ENCODE measurements at regions not wholly inside any gene's neighbourhood (a gene's known extent, or its start where the extent isn't known, plus 50 kb on each side); places are given as distances from the start of the nearest gene placed in this dataset.
"Not testable (repeated sequence)": the region's sequence is repeated elsewhere in the genome, so short reads cannot be mapped to it uniquely, and the experiment has no call there.

- Histone ChIP-seq H3K27me3 (no peaks in the 10 kb centered on the region), H3K27ac (no peak overlapping the region), H3K9me3 (no peaks in the 10 kb centered on the region), H3K4me3 (no peak overlapping the region), H3K9ac (ENCODE audit: low read depth in 2 of 2, low read length in 2 of 2) (no peak overlapping the region), H3K4me1 (no peaks in the 10 kb centered on the region), H3K36me3 (no peaks in the 10 kb centered on the region)
- intact Hi-C loops (cut with DNase I), result no loop called here
- TF ChIP-seq, protein P1, sequence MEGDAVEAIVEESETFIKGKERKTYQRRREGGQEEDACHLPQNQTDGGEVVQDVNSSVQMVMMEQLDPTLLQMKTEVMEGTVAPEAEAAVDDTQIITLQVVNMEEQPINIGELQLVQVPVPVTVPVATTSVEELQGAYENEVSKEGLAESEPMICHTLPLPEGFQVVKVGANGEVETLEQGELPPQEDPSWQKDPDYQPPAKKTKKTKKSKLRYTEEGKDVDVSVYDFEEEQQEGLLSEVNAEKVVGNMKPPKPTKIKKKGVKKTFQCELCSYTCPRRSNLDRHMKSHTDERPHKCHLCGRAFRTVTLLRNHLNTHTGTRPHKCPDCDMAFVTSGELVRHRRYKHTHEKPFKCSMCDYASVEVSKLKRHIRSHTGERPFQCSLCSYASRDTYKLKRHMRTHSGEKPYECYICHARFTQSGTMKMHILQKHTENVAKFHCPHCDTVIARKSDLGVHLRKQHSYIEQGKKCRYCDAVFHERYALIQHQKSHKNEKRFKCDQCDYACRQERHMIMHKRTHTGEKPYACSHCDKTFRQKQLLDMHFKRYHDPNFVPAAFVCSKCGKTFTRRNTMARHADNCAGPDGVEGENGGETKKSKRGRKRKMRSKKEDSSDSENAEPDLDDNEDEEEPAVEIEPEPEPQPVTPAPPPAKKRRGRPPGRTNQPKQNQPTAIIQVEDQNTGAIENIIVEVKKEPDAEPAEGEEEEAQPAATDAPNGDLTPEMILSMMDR (IDR thresholded peaks at IDR 0.05), result no peak
- no peak for DNase-seq
Observed at GRCh38 chr10:90064295-90064694, 362.9 kb downstream of the KIF20B start.

DNA sequence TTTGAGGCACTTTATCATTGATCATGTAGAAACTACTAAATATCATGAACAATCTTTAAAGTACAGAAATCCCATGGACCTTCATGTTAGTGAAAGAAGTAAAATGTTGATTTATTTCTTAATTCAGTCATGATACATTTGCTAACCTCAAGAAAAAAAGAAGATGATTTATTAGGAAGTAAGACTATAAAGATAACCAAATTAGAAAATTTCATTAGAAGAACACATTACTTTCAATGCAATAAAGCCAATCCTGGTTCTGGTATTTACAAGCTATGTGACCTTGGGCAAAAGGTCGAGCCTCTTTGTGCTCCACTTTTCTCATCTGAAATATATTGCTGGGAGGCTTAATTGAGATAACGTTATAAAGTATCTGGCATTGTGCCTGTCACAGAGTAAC lies 365.0 kb downstream of the KIF20B start:
- H3K4me3 ChIP-seq, result no peak overlapping the region
- intact Hi-C loops (cut with DNase I), result no loop called here
- H3K9ac ChIP-seq (ENCODE audit: low read depth in 2 of 2, low read length in 2 of 2), result no peak overlapping the region
- no peaks in the 10 kb centered on the region for H3K36me3 ChIP-seq
- no peaks in the 10 kb centered on the region for H3K9me3 ChIP-seq
- H3K27me3 ChIP-seq, result no peaks in the 10 kb centered on the region
- H3K27ac ChIP-seq, result no peak overlapping the region
- no peaks in the 10 kb centered on the region for H3K4me1 ChIP-seq
- TF ChIP-seq, protein P1 (IDR thresholded peaks at IDR 0.05), result no peak
- DNase-seq, result no peak

DNA sequence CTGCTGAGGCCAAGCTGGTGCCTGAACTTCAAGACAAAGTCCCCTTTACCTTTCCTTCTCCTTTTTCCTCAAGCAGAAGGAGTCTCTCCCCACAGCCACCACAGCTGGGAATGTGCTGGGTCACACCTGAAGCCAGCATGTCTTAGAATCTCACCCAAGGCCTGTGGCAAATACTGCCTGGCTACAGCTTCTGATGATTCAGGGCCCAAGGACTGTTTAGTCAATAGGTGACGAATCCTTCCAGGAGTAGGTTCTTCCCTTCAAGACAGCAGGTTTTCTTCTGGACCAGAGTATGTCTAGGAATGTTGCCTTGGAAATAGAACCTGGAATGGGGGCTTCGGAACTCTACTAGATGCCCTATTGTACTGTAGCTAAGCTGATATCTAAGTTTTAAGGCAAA lies 374.6 kb downstream of the KIF20B start:
- Histone ChIP-seq H3K27me3 (no peaks in the 10 kb centered on the region), H3K36me3 (no peaks in the 10 kb centered on the region), H3K27ac (no peak overlapping the region), H3K4me1 (no peaks in the 10 kb centered on the region), H3K9me3 (no peaks in the 10 kb centered on the region), H3K9ac (ENCODE audit: low read depth in 2 of 2, low read length in 2 of 2) (no peak overlapping the region), H3K4me3 (no peak overlapping the region)
- intact Hi-C loops (cut with DNase I), result no loop called here
- DNase-seq, result no peak
- TF ChIP-seq, protein P1 (IDR thresholded peaks at IDR 0.05), result no peak

GRCh38 chr10:90079819-90080218 lies 378.4 kb downstream of the KIF20B start:
- TF ChIP-seq, protein P1 (IDR thresholded peaks at IDR 0.05), result no peak
- Histone ChIP-seq H3K9ac (ENCODE audit: low read depth in 2 of 2, low read length in 2 of 2) (no peak overlapping the region), H3K36me3 (no peaks in the 10 kb centered on the region), H3K9me3 (no peaks in the 10 kb centered on the region), H3K27me3 (no peaks in the 10 kb centered on the region), H3K27ac (no peak overlapping the region), H3K4me3 (no peak overlapping the region), H3K4me1 (no peaks in the 10 kb centered on the region)
- DNase-seq, result no peak
- intact Hi-C loops (cut with DNase I), result no loop called here

DNA sequence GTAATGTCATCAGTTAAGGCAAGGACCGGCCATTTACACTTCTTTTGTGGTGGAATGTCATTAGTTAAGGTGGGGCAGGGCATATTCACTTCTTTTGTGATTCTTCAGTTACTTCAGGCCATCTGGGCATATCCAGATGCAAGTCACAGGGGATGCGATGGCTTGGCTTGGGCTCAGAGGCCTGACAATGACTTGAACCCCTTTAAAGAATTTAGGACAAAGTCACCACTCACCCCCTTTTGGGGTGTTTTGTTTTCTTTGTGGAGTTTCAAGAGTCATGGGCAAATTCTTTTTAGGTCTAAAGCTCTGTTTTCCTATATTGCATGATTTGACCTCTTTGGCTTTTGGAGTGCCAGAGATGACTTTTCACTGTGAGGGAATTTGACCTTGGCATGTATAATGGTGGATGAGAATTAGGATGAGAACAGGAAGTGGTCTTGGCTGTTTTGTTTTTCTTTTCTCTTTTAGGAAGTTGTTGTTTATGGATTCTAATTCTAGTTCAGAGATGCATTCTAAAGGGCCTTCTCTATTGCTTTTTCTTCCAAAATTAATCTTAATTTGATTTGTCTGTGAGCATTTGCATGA lies 385.3 kb downstream of the KIF20B start:
- intact Hi-C loops (cut with DNase I); H3K9ac ChIP-seq (ENCODE audit: low read depth in 2 of 2, low read length in 2 of 2); H3K36me3 ChIP-seq; H3K4me3 ChIP-seq; H3K27ac ChIP-seq; DNase-seq; H3K4me1 ChIP-seq; H3K9me3 ChIP-seq; H3K27me3 ChIP-seq: not testable (repeated sequence)

GRCh38 chr10:90087197-90088023 lies 386.0 kb downstream of the KIF20B start:
- TF ChIP-seq, protein P1 (IDR thresholded peaks at IDR 0.05), result no peak
- no peak for DNase-seq
- no peak overlapping the region for H3K9ac ChIP-seq (ENCODE audit: low read depth in 2 of 2, low read length in 2 of 2)
- H3K9me3 ChIP-seq, result no peaks in the 10 kb centered on the region
- no peak overlapping the region for H3K27ac ChIP-seq
- no peak overlapping the region for H3K4me3 ChIP-seq
- no peaks in the 10 kb centered on the region for H3K36me3 ChIP-seq
- intact Hi-C loops (cut with DNase I), result no loop called here
- H3K27me3 ChIP-seq, result no peaks in the 10 kb centered on the region
- H3K4me1 ChIP-seq, result no peaks in the 10 kb centered on the region
